SW 1271 (cell line): ENCODE measurements at regions not wholly inside any gene's neighbourhood (a gene's known extent, or its start where the extent isn't known, plus 50 kb on each side); places are given as distances from the start of the nearest gene placed in this dataset.

ENCODE experiments used
- DNase-seq, 2 experiments: peaks; one replicate each; lab custom pipeline; 2025; lab: John Stamatoyannopoulos, UW

GRCh38 chr18:25646971-25647370 lies 295.0 kb upstream of the ZNF521 start:
- DNase-seq, result no peak

GRCh38 chr18:25639596-25639995 lies 287.6 kb upstream of the ZNF521 start:
- no peak for DNase-seq

GRCh38 chr18:25633563-25633962 lies 281.6 kb upstream of the ZNF521 start:
- DNase-seq, result no peak

DNA sequence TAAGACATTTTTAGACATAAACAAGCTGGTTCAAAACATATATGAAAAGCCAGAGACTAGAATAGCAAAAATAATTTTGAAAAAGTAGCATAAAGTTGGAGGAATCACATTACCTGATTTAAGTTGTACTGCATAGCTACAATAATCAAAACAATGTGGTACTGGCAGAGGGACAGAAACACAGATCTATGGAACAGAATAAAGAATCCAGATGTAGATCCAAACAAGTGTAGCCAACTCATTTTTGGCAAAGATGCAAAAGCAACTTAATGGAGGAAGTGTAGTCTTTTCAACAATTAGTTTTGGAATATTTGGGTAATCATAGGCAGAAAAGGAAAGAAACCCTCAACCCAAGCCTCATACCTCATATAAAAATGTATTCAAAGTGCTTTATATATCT lies 278.7 kb upstream of the ZNF521 start:
- DNase-seq, result no peak

GRCh38 chr18:25621682-25622081 lies 269.7 kb upstream of the ZNF521 start:
- no peak for DNase-seq

DNA sequence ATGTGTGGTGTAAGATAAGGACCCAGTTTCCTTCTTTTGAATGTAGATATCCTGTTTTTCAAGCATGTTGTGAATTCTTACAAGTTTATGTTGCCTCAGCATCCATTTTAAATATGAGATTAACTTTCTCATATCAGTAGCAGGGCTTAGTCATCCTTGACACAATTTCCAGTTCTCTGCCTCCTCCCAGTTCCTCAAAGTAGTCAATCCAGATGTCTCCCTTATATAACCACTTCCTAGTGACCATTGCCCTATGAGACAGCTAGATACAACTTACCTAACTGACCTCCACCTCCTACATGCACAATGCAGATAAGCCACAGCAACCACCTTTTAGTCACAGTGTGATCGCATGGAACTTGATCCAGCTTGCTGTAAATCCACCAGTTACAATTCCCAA lies 269.2 kb upstream of the ZNF521 start:
- no peak for DNase-seq

GRCh38 chr18:25614168-25614567 lies 262.2 kb upstream of the ZNF521 start:
- no peak for DNase-seq

DNA sequence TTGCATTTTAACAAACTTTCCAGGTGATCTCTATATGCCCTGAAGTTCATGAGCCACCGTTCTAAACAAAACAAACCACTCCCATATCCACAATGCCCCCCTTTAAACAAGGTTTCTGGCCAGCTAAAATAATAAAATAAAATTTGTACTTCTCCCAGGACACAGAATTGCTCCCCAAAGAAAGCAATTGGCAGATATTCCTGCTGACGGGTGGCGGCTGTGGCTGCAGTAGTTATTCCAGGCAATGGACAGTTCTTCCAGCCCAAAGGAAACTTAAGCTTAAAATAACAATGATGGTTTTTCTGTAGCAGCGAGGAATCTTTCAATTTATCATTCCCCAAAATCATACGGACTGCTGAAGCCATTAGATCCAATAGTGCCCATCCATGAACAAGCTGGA lies 260.5 kb upstream of the ZNF521 start:
- DNase-seq, result no peak

DNA sequence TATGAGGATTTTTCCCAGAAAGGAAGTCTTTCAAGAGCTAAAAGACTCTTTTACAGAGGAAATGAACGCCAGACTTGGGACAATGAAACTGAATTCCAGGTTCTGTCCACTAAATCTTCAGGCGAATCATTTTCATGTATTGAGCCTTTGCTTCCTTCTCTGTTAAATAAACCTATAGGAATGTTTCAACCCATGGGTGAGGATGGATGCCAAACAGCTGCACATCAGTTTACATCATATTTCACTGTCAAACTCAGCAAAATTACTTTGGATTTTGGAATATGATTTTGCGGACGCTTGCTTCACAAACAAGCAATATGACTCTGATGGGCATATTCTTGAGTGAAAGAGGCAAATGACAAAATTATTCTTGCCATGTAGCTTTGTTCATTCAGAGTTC lies 256.1 kb upstream of the ZNF521 start:
- DNase-seq, result no peak

DNA sequence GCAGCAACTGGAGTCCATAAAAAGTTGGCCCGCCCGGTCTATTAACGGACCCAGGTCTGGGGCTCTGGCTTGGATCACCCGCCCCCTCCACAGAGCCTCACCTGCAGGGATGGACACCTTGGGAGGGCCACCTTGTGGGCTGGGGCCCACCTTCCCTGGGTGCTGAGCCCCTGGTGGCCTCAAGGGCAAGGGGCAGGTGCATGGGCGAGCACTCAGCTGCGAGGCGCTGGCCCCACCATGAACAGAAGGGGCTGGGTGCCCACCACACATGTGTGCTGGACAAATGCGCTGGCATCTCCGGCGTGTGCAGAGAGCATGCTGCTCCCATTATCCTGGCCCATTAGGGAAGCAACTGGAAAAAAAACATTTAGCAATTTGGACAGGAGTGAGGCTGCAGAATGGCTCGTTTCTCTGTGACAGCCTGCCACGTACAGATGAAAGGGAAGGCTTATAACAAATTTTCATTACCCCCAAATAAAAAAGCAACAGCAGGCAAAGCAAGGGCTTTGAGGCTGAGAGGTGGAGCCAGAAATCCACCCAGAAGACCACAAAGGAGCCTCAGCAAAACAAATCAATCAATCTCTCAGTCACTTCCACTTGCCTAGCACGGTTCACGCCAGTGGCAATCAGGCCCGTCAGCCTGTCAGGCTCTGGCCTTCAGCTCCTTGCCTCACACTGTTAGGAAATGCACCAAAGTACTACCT lies 253.1 kb upstream of the ZNF521 start:
- DNase-seq, result no peak

DNA sequence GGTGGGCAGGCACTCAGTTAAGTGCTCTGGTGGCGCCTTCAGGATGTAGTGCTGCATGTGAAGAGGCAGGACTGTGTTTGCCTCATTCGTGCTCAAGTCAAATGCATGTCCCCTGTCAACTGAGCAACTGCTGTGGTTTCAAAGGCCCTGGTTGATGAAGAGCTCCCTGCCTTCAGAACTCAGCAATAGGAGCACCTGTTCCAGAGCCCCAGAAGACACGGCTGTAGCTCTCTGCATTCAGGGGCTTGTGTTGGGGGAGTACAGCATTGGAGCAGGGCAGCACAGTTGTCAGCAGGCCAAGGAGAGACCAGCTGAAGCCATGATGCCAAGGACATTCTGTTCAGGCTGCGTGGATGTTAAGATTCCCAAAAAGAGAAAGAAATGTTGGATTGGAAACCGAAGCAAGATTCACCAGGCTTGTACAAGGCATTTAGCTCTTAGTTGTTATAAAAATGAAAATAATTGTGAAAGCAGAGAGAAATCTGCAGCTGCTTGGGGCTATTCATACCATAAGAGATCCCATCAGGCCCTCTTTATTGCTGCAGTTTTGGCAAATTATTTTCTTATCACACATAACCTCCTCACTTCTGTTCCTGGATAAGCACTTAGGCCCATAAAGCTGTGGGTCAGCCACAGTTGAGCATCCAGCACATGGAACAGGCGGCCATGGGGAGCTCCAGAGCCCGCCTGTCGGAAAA lies 252.4 kb upstream of the ZNF521 start:
- DNase-seq, result no peak

GRCh38 chr18:25599443-25599842 lies 247.5 kb upstream of the ZNF521 start:
- DNase-seq, result no peak

GRCh38 chr18:25597476-25597875 lies 245.5 kb upstream of the ZNF521 start:
- no peak for DNase-seq

GRCh38 chr18:25595274-25596060 lies 243.5 kb upstream of the ZNF521 start:
- DNase-seq, result no peak

DNA sequence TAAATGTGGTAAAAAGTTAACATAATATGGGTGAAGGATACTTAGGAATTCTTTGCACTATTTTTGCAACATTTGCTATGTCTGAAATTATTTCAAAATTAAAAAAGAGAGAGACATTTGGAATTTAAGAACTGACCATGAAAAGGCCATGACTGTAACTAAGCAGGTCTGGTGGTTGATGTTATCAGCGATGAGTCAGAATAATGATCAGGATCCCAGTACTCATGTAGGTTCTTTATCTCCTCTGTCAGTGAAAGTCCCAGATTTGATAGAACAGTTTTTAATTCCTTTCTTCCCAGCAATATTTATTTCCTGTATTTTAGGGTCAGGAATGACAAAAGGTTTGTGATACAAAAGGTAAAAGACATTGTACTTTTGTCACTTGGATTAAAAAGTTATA lies 242.4 kb upstream of the ZNF521 start:
- DNase-seq, result no peak

GRCh38 chr18:25592804-25593360 lies 240.9 kb upstream of the ZNF521 start:
- no peak for DNase-seq

GRCh38 chr18:25590456-25590855 lies 238.5 kb upstream of the ZNF521 start:
- no peak for DNase-seq

- DNase-seq, result no peak
Observed at GRCh38 chr18:25587545-25587944, 235.6 kb upstream of the ZNF521 start.

GRCh38 chr18:25568986-25569385 lies 217.0 kb upstream of the ZNF521 start:
- DNase-seq, result no peak

DNA sequence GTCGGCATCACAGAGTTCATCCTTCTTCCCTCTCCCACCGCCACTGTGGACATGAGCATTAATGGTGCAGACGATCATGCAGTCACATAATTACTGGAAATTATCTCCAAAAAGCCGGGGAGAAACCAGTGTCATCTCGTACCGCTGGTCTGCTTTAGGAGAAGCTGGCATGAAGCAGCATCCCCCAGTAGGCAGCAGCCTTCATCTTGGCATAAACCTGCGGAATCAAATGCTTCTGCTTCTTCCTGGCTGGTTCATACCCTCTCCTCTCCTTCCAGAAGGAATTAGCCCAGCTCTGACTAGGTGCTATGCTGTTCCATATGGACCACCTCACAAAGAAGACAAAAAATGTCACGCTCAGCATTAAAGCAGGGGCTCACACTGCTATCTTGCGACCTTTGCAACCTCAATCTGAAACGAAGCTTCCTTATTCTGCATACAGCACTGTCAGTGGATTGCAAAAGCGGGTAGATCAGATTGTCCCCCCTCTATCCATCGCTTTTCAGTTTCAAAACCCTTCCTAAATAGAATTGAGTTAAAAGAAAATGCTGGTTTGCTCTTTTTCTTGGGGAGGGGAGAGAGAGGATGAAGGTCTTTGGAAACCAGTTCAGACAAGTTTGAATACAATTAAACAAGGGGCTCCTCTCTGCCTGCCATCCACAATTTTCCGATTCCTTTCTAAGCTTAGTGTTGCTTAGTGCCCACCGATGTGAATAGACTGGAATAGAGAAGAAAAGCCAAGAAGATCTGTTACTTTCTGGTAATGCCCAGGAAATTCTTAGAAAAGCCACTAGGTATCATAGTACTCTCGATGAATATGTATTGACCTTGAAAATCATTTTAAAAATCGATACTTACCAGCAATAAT lies 212.1 kb upstream of the ZNF521 start:
- DNase-seq, result no peak

DNA sequence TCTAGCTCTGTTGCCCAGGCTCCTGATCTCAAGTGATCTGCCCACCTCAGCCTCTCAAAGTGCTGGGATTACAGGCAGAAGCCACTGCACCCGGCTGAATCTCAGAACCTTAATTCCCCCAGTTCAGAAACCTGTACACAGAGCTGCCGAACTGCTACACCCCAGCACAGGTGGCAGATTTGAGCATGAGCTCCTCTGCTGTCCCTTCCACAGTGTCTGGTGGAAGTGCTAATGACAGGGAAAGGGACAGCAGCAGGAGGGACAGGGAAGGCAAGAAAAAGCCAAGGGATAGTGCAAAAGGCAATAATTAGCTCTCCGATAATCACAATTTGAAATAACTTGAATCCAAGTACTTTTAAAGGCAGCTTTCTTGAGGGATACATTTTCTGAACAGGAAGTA lies 211.4 kb upstream of the ZNF521 start:
- DNase-seq, result no peak

DNA sequence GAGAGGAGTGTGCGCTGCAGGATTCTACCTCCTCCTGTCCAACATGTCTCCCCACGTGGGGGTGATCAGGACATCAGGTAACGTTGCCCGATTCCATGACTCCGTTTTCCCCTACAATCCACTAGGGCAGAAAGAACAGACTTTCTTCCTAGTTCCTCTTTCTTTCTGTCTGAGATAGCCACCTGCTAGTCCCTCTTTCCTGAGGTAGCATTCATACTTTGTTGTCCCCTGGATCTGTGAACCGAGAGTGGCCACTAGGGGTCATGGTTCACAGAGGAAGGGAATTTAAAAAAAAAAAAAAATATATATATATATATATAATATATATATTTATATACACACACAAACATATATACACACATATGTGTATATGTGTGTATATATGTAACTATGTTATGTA lies 210.0 kb upstream of the ZNF521 start:
- DNase-seq, result peak in 1 of 2 experiments; percentile 9
